PC-3 (cell line): ENCODE measurements at regions not wholly inside any gene's neighbourhood (a gene's known extent, or its start where the extent isn't known, plus 50 kb on each side); places are given as distances from the start of the nearest gene placed in this dataset.

Experiments
- ATAC-seq: fragments of 200-7000 bp; cut with Tn5 transposase; 2 replicates; pipeline ENCODE4 v1.9.1; 2020; ENCODE audit warnings: mild to moderate bottlenecking, moderate library complexity
- BruUV-seq: library from RNA; stranded (reverse); fragments of 400-500 nt; replicated peaks from 2 replicates; lab custom pipeline; 2021; lab: Mats Ljungman, UMichigan
- CTCF ChIA-PET: fragments of 300-600 bp; sonication (Branson Sonifier 250); formaldehyde crosslinking; loops from one replicate; lab custom pipeline; 2022; ENCODE audit warnings: antibody characterized with exemption; lab: Charles Lee
- POLR2A ChIA-PET: fragments of 300-600 bp; sonication (Branson Sonifier 250); formaldehyde crosslinking; loops from one replicate; lab custom pipeline; 2022; ENCODE audit warnings: antibody characterized with exemption; ENCODE audit not compliant: unreplicated experiment; lab: Charles Lee
- DNase-seq: peaks from one replicate; pipeline ENCODE4 v3.0.0-alpha.2; 2015
- H2AFZ ChIP-seq: fragments of 300-600 bp; sonication (generic); 2 replicates; pipeline ENCODE4 v1.6.0; 2016; ENCODE audit warnings: antibody characterized with exemption, low read length
- H3F3A ChIP-seq: fragments of 300-600 bp; sonication (generic); one replicate; pipeline ENCODE4 v1.6.0; 2017; ENCODE audit warnings: antibody characterized with exemption, low read length, control low read depth, mild to moderate bottlenecking; ENCODE audit not compliant: unreplicated experiment
- H3K27ac ChIP-seq: fragments of 300-600 bp; sonication (generic); 2 replicates; pipeline ENCODE4 v1.5.1; 2016; ENCODE audit warnings: mild to moderate bottlenecking, low read length
- H3K27me3 ChIP-seq: fragments of 300-600 bp; sonication (generic); 2 replicates; pipeline ENCODE4 v1.6.1; 2016; ENCODE audit warnings: low read length, mixed read lengths
- H3K36me3 ChIP-seq: fragments of 300-600 bp; sonication (generic); 2 replicates; pipeline ENCODE4 v1.6.1; 2016; ENCODE audit warnings: low read depth, mixed run types, low read length, mixed read lengths
- H3K4me1 ChIP-seq: fragments of 300-600 bp; sonication (generic); 2 replicates; pipeline ENCODE4 v1.5.1; 2016; ENCODE audit warnings: low read length; ENCODE audit not compliant: insufficient read depth
- H3K4me2 ChIP-seq: fragments of 300-600 bp; sonication (generic); 2 replicates; pipeline ENCODE4 v1.6.0; 2016; ENCODE audit warnings: low read length
- H3K4me3 ChIP-seq: fragments of 300-600 bp; sonication (generic); 2 replicates; pipeline ENCODE4 v1.5.1; 2016; ENCODE audit warnings: mild to moderate bottlenecking, low read length, mixed read lengths
- H3K79me2 ChIP-seq: fragments of 300-600 bp; sonication (generic); 2 replicates; pipeline ENCODE4 v1.6.1; 2017; ENCODE audit warnings: low read length, mixed read lengths
- H3K9ac ChIP-seq: fragments of 300-600 bp; sonication (generic); 2 replicates; pipeline ENCODE4 v1.6.0; 2016; ENCODE audit warnings: mild to moderate bottlenecking, low read length
- H3K9me2 ChIP-seq: fragments of 300-600 bp; sonication (generic); replicated peaks from 2 replicates; pipeline ENCODE4 v1.6.1; 2016; ENCODE audit warnings: mixed run types, low read length, mixed read lengths
- H3K9me3 ChIP-seq: fragments of 300-600 bp; sonication (generic); 2 replicates; pipeline ENCODE4 v1.6.1; 2016; ENCODE audit warnings: low read length, mixed read lengths
- H4K20me1 ChIP-seq: fragments of 300-600 bp; sonication (generic); 2 replicates; pipeline ENCODE4 v1.6.1; 2016; ENCODE audit warnings: low read length, mixed read lengths
- CTCF ChIP-seq: fragments of 300-600 bp; sonication (generic); conservative IDR thresholded peaks from 2 replicates; pipeline ENCODE4 v1.5.1; 2017; ENCODE audit warnings: antibody characterized with exemption, low read depth, mild to moderate bottlenecking, low read length
- EZH2 ChIP-seq: fragments of 300-600 bp; sonication (generic); IDR thresholded peaks from one replicate; pipeline ENCODE4 v1.6.1; 2017; ENCODE audit warnings: antibody characterized with exemption, mild to moderate bottlenecking, low read length; ENCODE audit not compliant: unreplicated experiment
- EZH2phosphoT487 ChIP-seq: fragments of 300-600 bp; sonication (generic); IDR thresholded peaks from 2 replicates; pipeline ENCODE4 v1.6.1; 2018; ENCODE audit warnings: mild to moderate bottlenecking, antibody characterized with exemption, low read length, borderline replicate concordance
- intact Hi-C: fragments of 100-400 bp; cut with micrococcal nuclease; formaldehyde crosslinking; loops from 2 replicates; pipeline ENCODE4 v1.9.0; 2023

DNA sequence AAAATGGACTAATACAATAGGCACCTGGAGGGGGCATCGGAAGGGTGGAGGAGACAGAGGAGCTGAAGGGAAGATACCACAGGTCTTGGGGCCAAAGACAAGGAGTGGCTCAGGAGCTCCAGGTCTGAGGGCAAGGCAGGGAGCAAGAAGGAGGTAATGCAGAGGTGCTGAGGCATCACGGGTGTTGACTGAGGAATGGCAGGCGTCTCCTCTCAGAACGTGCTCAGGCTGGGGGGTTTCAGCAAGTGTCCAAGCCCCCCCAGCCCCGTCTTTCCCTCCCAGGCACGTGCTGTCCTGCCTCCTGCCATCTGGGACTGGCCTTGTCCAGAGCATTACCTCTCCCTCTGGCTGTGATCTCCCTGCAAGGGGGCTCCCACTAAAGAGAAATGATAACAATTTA, 265.4 kb downstream of the DCDC2C start:
- Histone ChIP-seq H3K9me2 (no peaks in the 10 kb centered on the region), H3K27ac (no peak overlapping the region), H3K36me3 (no peaks in the 10 kb centered on the region), H3K9me3 (no peaks in the 10 kb centered on the region), H3K4me3 (no peak overlapping the region), H4K20me1 (no peaks in the 10 kb centered on the region), H3K4me2 (no peak overlapping the region), H3K27me3 (no peaks in the 10 kb centered on the region), H3K4me1 (no peaks in the 10 kb centered on the region), H2AFZ (no peak overlapping the region), H3K79me2 (no peaks in the 10 kb centered on the region), H3F3A (no peaks in the 10 kb centered on the region), H3K9ac (no peak overlapping the region)
- no peak for TF ChIP-seq EZH2phosphoT487
- DNase-seq: no peak
- BruUV-seq: no TSS peak
- intact Hi-C loops: no loop called here
- ChIA-PET POLR2A (interaction anchor here (0.6 kb wide), 1 partner anchor 179 kb away, joined by 6 read pairs; no protein-coding TSS in a partner anchor), CTCF (no interaction called here)
- no peak for ATAC-seq

- no peak for DNase-seq
- intact Hi-C loops: no loop called here
- no peak overlapping the region for H2AFZ ChIP-seq
- ChIA-PET CTCF (no interaction called here), POLR2A (no interaction called here)
- no peaks in the 10 kb centered on the region for H3K4me1 ChIP-seq
- ATAC-seq: no peak
- no peaks in the 10 kb centered on the region for H4K20me1 ChIP-seq
- no peaks in the 10 kb centered on the region for H3K9me3 ChIP-seq
- no peaks in the 10 kb centered on the region for H3K36me3 ChIP-seq
- no peak overlapping the region for H3K4me3 ChIP-seq
- TF ChIP-seq EZH2 (no peak), EZH2phosphoT487 (no peak), CTCF (no peak)
- no TSS peak for BruUV-seq
- H3K27me3 ChIP-seq: no peaks in the 10 kb centered on the region
- H3K4me2 ChIP-seq: no peak overlapping the region
- no peak overlapping the region for H3K27ac ChIP-seq
- no peak overlapping the region for H3K9ac ChIP-seq
- H3K79me2 ChIP-seq: no peaks in the 10 kb centered on the region
- no peaks in the 10 kb centered on the region for H3F3A ChIP-seq
- H3K9me2 ChIP-seq: no peaks in the 10 kb centered on the region
Measured at GRCh38 chr2:3970791-3971651, 267.6 kb downstream of the DCDC2C start.

DNA sequence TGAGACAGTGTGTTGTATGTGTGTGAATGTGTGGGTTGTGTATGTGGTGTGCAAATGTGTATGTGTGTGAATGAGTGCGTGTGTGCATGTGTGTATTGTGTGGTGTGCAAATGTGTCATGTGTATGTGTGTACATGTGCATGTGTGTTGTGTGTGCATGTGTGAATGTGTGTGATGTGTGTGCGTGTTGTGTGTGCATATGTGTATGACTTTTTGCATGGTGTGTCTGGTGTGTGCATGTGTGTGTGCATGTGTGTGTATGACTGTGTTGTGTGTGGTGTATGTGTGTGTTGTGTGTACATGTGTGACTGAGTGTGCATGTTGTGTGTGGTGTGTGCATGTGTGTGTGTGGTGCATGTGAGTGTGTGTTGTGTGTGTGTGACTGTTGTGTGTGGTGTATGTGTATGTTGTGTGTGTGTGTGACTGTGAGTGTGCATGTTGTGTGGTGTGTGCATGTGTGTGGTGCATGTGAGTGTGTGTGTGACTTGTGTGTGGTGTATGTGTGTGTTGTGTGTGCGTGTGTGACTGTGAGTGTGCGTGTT, 268.3 kb downstream of the DCDC2C start:
- Histone ChIP-seq H3K9me2 (no peaks in the 10 kb centered on the region), H2AFZ (no peak overlapping the region), H3K79me2 (no peaks in the 10 kb centered on the region), H3K27me3 (no peaks in the 10 kb centered on the region), H4K20me1 (no peaks in the 10 kb centered on the region), H3K4me2 (no peak overlapping the region), H3K9ac (no peak overlapping the region), H3K4me3 (no peak overlapping the region), H3F3A (no peaks in the 10 kb centered on the region), H3K27ac (no peak overlapping the region), H3K36me3 (no peaks in the 10 kb centered on the region), H3K9me3 (no peaks in the 10 kb centered on the region), H3K4me1 (no peaks in the 10 kb centered on the region)
- ATAC-seq (no peak), DNase-seq (no peak)
- TF ChIP-seq CTCF: no peak
- no peak for TF ChIP-seq EZH2
- TF ChIP-seq EZH2phosphoT487: no peak
- ChIA-PET CTCF (no interaction called here), POLR2A (no interaction called here)
- intact Hi-C loops: no loop called here
- BruUV-seq: no TSS peak
